ENCODE measurements at regions not wholly inside any gene's neighbourhood (a gene's known extent, or its start where the extent isn't known, plus 50 kb on each side); places are given as distances from the start of the nearest gene placed in this dataset.

DNA sequence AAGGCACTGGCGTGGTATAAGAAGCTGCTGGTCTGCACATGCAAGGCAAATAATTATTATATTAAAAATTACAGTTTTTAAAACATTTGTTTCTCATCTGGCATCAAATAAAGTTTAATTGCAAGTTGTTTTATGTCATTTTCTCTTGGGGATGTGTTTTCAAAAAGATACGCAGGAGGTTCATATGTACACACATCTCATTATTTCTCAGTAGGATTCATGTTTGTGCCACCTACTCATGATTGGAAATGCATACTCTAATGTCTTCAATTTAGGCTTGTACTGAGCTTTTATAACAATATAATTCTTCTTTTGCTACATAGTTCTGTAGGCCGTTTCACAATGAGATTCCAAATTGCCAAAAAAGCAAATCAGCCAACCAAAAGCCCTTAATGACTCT is 244.2 kb upstream of the MEF2C start:
- no peak overlapping the region for H3K4me3 ChIP-seq (ENCODE audit: insufficient read depth, low read depth, low read length)
- H4K8ac ChIP-seq (ENCODE audit: low read depth in 2 of 2, low read length in 2 of 2) = no peak overlapping the region
- H3K14ac ChIP-seq (replicated peaks; ENCODE audit: low read depth, low read length) = no peak overlapping the region
- no peak overlapping the region for H3K4me2 ChIP-seq (ENCODE audit: low read depth, low read length)
- dilution Hi-C loops (cut with HindIII; ENCODE audit: low sequenced_read_pairs, unreplicated experiment) (no loop called here), intact Hi-C loops (cut with micrococcal nuclease) (no loop called here), in situ Hi-C loops (cut with MboI; ENCODE audit: low sequenced_read_pairs) (no loop called here)
- H2BK5ac ChIP-seq (ENCODE audit: low read depth, low read length, poor library complexity, severe bottlenecking) = no peak overlapping the region
- no peak overlapping the region for H4K5ac ChIP-seq (ENCODE audit: low read depth, low read length)
- no peak for DNase-seq
- H3K27me3 ChIP-seq (ENCODE audit: control insufficient read depth, insufficient read depth, low read length) = no peaks in the 10 kb centered on the region; the same call in 1 of the 2 replicates
- H2AK9ac ChIP-seq (replicated peaks; ENCODE audit: low read depth, low read length, poor library complexity) = no peak overlapping the region
- no peak overlapping the region for H3K9ac ChIP-seq (ENCODE audit: low read depth, low read length)
- H3K4ac ChIP-seq (ENCODE audit: low read depth, low read length) = no peak overlapping the region
- no CpG with 5 or more reads among the region's 3 CpGs for WGBS, 2 experiments (ENCODE audit: extremely low coverage in 2 of 2, insufficient read length in 1 of 2)
- no peaks in the 10 kb centered on the region for H3K9me1 ChIP-seq (ENCODE audit: insufficient read depth, low read length)
- no peak overlapping the region for H3K18ac ChIP-seq (ENCODE audit: low read depth, low read length)
- H3K23ac ChIP-seq (ENCODE audit: low read depth, low read length) = no peak overlapping the region
- no peaks in the 10 kb centered on the region for H3K9me3 ChIP-seq (ENCODE audit: control insufficient read depth, insufficient read depth, low read length)
- no peaks in the 10 kb centered on the region for H3K79me1 ChIP-seq (ENCODE audit: low read depth in 1 of 2, low read length in 2 of 2)
- no peaks in the 10 kb centered on the region for H3K4me1 ChIP-seq (ENCODE audit: control insufficient read depth, insufficient read depth, low read length)
- ATAC-seq (ENCODE audit: low read depth) = no peak
- no peak overlapping the region for H2AK5ac ChIP-seq (ENCODE audit: low read depth, low read length)
- BruUV-seq (replicated peaks) = no TSS peak
- ChIA-PET CTCF (no interaction called here), POLR2A (ENCODE audit: unreplicated experiment) (no interaction called here)
- H2BK15ac ChIP-seq (ENCODE audit: low read depth, low read length) = no peak overlapping the region
- H2AFZ ChIP-seq (replicated peaks; ENCODE audit: low read length, poor library complexity) = no peak overlapping the region
- H2BK20ac ChIP-seq (ENCODE audit: low read depth, low read length) = no peak overlapping the region
- H4K20me1 ChIP-seq (ENCODE audit: insufficient read depth, low read length) = no peaks in the 10 kb centered on the region
- H2BK120ac ChIP-seq (ENCODE audit: low read depth, low read length) = no peak overlapping the region
- TF ChIP-seq SMC3 (IDR thresholded peaks at IDR 0.05; ENCODE audit: low read depth, low read length) = no peak
- TF ChIP-seq BHLHE40 (IDR thresholded peaks at IDR 0.05; ENCODE audit: low read depth, low read length) = no peak
- no peak for TF ChIP-seq POLR2A (IDR thresholded peaks at IDR 0.05; ENCODE audit: low read depth, low read length)
- TF ChIP-seq, protein P1, sequence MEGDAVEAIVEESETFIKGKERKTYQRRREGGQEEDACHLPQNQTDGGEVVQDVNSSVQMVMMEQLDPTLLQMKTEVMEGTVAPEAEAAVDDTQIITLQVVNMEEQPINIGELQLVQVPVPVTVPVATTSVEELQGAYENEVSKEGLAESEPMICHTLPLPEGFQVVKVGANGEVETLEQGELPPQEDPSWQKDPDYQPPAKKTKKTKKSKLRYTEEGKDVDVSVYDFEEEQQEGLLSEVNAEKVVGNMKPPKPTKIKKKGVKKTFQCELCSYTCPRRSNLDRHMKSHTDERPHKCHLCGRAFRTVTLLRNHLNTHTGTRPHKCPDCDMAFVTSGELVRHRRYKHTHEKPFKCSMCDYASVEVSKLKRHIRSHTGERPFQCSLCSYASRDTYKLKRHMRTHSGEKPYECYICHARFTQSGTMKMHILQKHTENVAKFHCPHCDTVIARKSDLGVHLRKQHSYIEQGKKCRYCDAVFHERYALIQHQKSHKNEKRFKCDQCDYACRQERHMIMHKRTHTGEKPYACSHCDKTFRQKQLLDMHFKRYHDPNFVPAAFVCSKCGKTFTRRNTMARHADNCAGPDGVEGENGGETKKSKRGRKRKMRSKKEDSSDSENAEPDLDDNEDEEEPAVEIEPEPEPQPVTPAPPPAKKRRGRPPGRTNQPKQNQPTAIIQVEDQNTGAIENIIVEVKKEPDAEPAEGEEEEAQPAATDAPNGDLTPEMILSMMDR (conservative IDR thresholded peaks at IDR 0.05; ENCODE audit: low read depth, low read length) = no peak
- no peak overlapping the region for H3K56ac ChIP-seq (ENCODE audit: extremely low read depth, insufficient read depth, low read length)
- no peaks in the 10 kb centered on the region for H3K36me3 ChIP-seq (ENCODE audit: control insufficient read depth, insufficient read depth, low read length)
- H4K91ac ChIP-seq (ENCODE audit: insufficient read depth, low read depth, low read length) = no peak overlapping the region
- no peak overlapping the region for H3K27ac ChIP-seq (ENCODE audit: insufficient read depth, low read length)
